SU-DHL-6 (cell line): ENCODE measurements at regions not wholly inside any gene's neighbourhood (a gene's known extent, or its start where the extent isn't known, plus 50 kb on each side); places are given as distances from the start of the nearest gene placed in this dataset.

Experiments
- CTCF ChIP-seq: fragments of 200-600 bp; sonication (generic); IDR thresholded peaks from one replicate; pipeline ENCODE4 v1.5.1; 2017; ENCODE audit warnings: antibody characterized with exemption, mild to moderate bottlenecking, low read length, moderate library complexity; ENCODE audit not compliant: insufficient read depth, poor library complexity, severe bottlenecking
- EZH2phosphoT487 ChIP-seq: fragments of 200-600 bp; sonication (generic), shearing (Covaris generic); conservative IDR thresholded peaks from 2 replicates; pipeline ENCODE4 v1.6.1; 2018; ENCODE audit warnings: mild to moderate bottlenecking, antibody characterized with exemption, low read length, moderate library complexity, mixed read lengths

- TF ChIP-seq CTCF (no peak), EZH2phosphoT487 (no peak)
Measured at GRCh38 chr3:38949994-38950393, 101.8 kb downstream of the SCN11A start.
